IgD-negative memory B cell (primary cell): ENCODE measurements at regions not wholly inside any gene's neighbourhood (a gene's known extent, or its start where the extent isn't known, plus 50 kb on each side); places are given as distances from the start of the nearest gene placed in this dataset.

Experiments used
- H3K27ac Mint-ChIP-seq, 3 donors: one replicate each; pipeline ENCODE4 v1.8.0; 2020 to 2022; ENCODE audit warnings: mild to moderate bottlenecking in 3 of 3, mixed read lengths in 3 of 3, moderate library complexity in 1 of 3
- H3K27me3 Mint-ChIP-seq: one replicate; pipeline ENCODE4 v1.8.0; 2021; ENCODE audit warnings: mixed read lengths
- H3K36me3 Mint-ChIP-seq: one replicate; pipeline ENCODE4 v1.8.0; 2020; ENCODE audit warnings: mild to moderate bottlenecking, mixed read lengths
- H3K4me1 Mint-ChIP-seq, 3 donors: one replicate each; pipeline ENCODE4 v1.8.0; 2020 to 2022; ENCODE audit warnings: mixed read lengths in 3 of 3, mild to moderate bottlenecking in 1 of 3
- H3K4me3 Mint-ChIP-seq, 4 donors: one replicate each; pipeline ENCODE4 v1.8.0; 2020 to 2022; ENCODE audit warnings: mild to moderate bottlenecking in 4 of 4, mixed read lengths in 4 of 4, moderate library complexity in 3 of 4
- H3K9me3 Mint-ChIP-seq, 3 donors: one replicate each; pipeline ENCODE4 v1.8.0; 2020 to 2021; ENCODE audit warnings: mixed read lengths in 3 of 3, mild to moderate bottlenecking in 1 of 3

- Mint-ChIP-seq H3K27me3 (no peaks in the 10 kb centered on the region), H3K4me3 (no peak overlapping the region), H3K9me3 (peaks cover 0 to 2% (median 0%) of the 10 kb centered on the region in 3 donors)
Observed at GRCh38 chr10:43801140-43801539, 152.5 kb upstream of the ZNF32 start.

DNA sequence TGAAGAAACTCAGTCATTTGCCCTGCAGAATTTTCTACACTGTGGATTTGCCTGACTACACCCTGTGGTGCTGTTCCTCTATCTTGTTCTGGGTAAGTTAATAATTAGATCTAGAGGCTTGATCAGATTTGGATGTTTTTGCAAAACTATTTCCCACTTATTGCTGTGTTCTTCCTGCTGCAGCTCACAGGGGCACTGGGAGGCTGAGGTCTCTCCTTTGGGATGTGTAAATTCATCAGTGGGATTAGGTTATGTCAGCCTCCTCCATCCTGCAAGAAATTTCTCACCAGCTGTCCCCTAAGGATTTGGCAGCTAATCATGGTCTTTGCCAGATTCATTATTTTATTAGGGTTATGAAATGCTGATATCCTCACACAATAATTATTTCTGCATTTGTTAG is 148.1 kb upstream of the ZNF32 start:
- no peak overlapping the region for H3K4me3 Mint-ChIP-seq
- no peaks in the 10 kb centered on the region for H3K4me1 Mint-ChIP-seq
- peaks cover 0 to 5% (median 2%) of the 10 kb centered on the region in 3 donors for H3K9me3 Mint-ChIP-seq
- peaks cover 2% of the 10 kb centered on the region for H3K27me3 Mint-ChIP-seq
- H3K36me3 Mint-ChIP-seq: peaks cover 2% of the 10 kb centered on the region
- no peak overlapping the region for H3K27ac Mint-ChIP-seq

More at GRCh38 chr10:43801140-43801539, 152.5 kb upstream of the ZNF32 start:
- Mint-ChIP-seq H3K36me3 (no peaks in the 10 kb centered on the region), H3K4me1 (no peaks in the 10 kb centered on the region), H3K27ac (no peak overlapping the region)

DNA sequence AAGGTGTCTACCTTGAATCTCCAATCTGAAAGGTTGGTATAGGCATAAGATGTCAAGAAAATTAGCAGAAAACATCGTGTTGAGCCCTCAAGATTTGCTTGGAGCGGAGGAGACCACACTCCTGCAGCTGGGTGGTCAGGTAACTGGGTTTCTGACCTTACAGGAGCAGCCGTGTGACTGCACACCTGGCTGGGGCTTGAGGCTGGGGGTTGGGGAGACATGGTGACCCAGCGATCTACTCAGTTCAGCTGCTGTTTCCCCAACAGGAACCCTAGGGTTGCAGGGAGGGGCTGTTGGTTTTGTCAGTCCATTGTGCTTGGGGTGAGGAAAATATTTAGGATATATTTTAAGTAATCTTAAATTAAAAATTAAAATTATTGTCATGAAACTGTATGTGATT is 147.0 kb upstream of the ZNF32 start:
- no peaks in the 10 kb centered on the region for H3K4me1 Mint-ChIP-seq
- peaks cover 2% of the 10 kb centered on the region for H3K36me3 Mint-ChIP-seq
- no peak overlapping the region for H3K27ac Mint-ChIP-seq
- H3K9me3 Mint-ChIP-seq: peaks cover 0 to 5% (median 2%) of the 10 kb centered on the region in 3 donors
- H3K27me3 Mint-ChIP-seq: peaks cover 2% of the 10 kb centered on the region
- no peak overlapping the region for H3K4me3 Mint-ChIP-seq

- peaks cover 2% of the 10 kb centered on the region for H3K27me3 Mint-ChIP-seq
Observed at GRCh38 chr10:43795093-43795492, 146.4 kb upstream of the ZNF32 start.

GRCh38 chr10:43794181-43794815 is 145.6 kb upstream of the ZNF32 start:
- Mint-ChIP-seq H3K9me3 (peaks cover 0 to 5% (median 0%) of the 10 kb centered on the region in 3 donors), H3K27me3 (peaks cover 2% of the 10 kb centered on the region), H3K36me3 (peaks cover 2% of the 10 kb centered on the region), H3K4me3 (no peak overlapping the region), H3K4me1 (no peaks in the 10 kb centered on the region), H3K27ac (peak overlapping the region in 1 of 3 donors; percentile 36)

More at GRCh38 chr10:43795093-43795492, 146.4 kb upstream of the ZNF32 start:
- H3K27ac Mint-ChIP-seq: no peak overlapping the region
- no peaks in the 10 kb centered on the region for H3K4me1 Mint-ChIP-seq
- peaks cover 0 to 5% (median 2%) of the 10 kb centered on the region in 3 donors for H3K9me3 Mint-ChIP-seq
- peaks cover 2% of the 10 kb centered on the region for H3K36me3 Mint-ChIP-seq
- no peak overlapping the region for H3K4me3 Mint-ChIP-seq

GRCh38 chr10:43793704-43794103 is 145.0 kb upstream of the ZNF32 start:
- Mint-ChIP-seq H3K36me3 (peaks cover 2% of the 10 kb centered on the region), H3K4me3 (no peak overlapping the region), H3K27ac (peak overlapping the region in 1 of 3 donors; percentile 36), H3K4me1 (no peaks in the 10 kb centered on the region), H3K27me3 (peaks cover 2% of the 10 kb centered on the region), H3K9me3 (peaks cover 0 to 5% (median 0%) of the 10 kb centered on the region in 3 donors)

DNA sequence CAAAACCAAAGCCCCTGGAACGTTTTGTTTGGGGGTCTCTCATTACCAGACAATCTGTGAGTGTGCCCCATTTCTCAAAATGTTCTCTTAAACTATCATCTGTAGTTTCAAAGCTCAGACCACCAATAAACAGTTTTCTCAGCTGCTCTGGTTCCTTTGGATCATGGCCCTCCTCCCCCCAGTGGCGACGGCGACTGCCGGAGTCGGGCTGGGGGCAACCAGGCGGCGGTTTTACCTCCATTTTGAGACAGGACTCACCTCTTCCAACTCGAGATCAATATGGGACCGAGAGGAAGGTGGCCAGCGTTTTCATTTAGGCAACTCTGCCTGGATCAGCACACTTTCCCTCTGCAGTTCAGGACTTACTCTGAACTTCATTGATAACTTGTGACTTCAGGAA is 141.5 kb upstream of the ZNF32 start:
- H3K27me3 Mint-ChIP-seq: no peaks in the 10 kb centered on the region

DNA sequence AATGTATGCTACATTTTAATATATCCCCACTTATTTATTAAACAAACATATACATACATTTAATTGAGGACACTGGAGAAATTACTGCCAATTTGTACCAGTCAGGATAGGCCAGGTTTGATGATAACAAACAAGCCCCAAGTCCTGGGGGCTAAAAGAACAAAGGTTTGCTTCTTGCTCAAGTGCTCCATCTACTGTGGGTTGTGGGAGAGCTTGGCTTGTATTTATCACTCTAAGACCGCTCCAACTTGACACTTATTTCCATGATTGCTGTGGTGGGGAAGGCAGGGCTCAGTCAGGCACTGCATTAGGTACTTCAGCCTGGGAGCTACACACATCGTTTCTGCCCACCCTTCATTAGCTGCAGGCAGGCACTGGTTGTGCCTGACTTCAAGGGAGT is 136.6 kb upstream of the ZNF32 start:
- H3K4me3 Mint-ChIP-seq: no peak overlapping the region
- H3K9me3 Mint-ChIP-seq: no peaks in the 10 kb centered on the region
- H3K27me3 Mint-ChIP-seq: no peaks in the 10 kb centered on the region
- H3K36me3 Mint-ChIP-seq: no peaks in the 10 kb centered on the region
- H3K4me1 Mint-ChIP-seq: no peaks in the 10 kb centered on the region
- no peak overlapping the region for H3K27ac Mint-ChIP-seq

More for the DNA sequence above, 141.5 kb upstream of the ZNF32 start:
- H3K9me3 Mint-ChIP-seq: peaks cover 0 to 5% (median 0%) of the 10 kb centered on the region in 3 donors
- no peaks in the 10 kb centered on the region for H3K4me1 Mint-ChIP-seq
- H3K4me3 Mint-ChIP-seq: no peak overlapping the region
- no peak overlapping the region for H3K27ac Mint-ChIP-seq
- H3K36me3 Mint-ChIP-seq: no peaks in the 10 kb centered on the region

DNA sequence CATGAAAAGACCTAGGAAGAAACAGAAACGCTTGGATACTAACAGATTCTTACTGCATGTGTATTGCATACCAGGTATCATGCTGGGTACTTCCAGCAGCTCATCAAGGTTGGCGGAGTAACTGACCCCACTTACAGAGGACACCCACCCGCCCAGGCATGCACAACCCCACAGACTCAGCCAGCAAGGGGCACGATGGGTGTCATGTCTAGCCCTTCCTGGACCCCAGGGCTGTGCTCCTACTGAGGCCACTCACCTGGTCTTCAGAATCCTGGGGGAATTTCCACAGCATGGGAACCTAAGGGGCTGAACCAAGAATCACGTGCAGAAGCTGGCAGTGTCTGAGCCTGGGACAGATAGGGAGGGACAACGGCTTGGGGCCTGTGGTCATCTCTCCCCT is 134.1 kb upstream of the ZNF32 start:
- Mint-ChIP-seq H3K27ac (no peak overlapping the region), H3K36me3 (no peaks in the 10 kb centered on the region), H3K9me3 (no peaks in the 10 kb centered on the region), H3K27me3 (peaks cover 2% of the 10 kb centered on the region), H3K4me1 (no peaks in the 10 kb centered on the region), H3K4me3 (no peak overlapping the region)

DNA sequence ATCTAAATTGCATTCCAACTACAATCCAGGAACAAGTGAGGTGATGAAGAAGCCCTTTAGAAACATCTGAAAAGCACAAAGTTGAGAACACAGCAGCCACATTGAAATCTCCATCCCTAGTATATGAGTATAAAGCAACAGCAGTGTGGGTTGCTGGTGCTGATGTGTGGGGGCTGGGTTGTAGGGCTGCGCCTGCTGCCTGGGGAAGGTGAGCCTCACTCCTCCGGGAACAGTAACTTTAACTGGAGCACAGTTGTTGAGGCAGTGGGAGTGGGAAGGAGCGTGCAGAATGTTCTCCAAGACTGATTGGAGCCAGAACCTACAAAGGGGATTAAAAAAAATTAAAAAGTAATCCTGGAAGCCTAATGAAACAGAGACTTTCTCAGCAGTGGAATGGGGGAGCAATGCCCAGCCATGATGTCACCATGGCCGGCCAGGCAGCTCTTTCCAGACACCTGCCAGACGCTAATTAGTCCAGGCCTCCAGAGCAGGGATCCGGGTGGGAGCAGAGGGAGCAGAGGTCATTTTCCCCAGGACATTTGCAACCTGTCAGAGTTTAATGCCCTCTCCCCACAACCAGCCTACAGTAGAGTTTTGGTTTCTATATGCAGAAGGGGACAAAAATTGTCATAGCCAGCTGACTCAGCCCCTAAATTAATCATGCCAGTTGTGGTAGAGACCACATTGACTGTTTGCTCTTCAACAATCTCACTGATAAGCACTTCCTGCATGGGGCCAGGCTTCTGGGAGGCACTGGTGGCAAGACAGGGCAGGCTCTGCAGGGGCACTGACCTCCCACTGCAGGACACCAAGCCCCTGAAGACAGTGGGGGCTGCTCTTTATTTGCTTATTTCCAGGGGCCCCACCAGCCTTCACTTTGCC is 133.0 kb upstream of the ZNF32 start:
- Mint-ChIP-seq H3K27ac (no peak overlapping the region), H3K9me3 (no peaks in the 10 kb centered on the region), H3K36me3 (peaks cover 2% of the 10 kb centered on the region), H3K4me3 (no peak overlapping the region), H3K4me1 (no peaks in the 10 kb centered on the region), H3K27me3 (peaks cover 2% of the 10 kb centered on the region)

DNA sequence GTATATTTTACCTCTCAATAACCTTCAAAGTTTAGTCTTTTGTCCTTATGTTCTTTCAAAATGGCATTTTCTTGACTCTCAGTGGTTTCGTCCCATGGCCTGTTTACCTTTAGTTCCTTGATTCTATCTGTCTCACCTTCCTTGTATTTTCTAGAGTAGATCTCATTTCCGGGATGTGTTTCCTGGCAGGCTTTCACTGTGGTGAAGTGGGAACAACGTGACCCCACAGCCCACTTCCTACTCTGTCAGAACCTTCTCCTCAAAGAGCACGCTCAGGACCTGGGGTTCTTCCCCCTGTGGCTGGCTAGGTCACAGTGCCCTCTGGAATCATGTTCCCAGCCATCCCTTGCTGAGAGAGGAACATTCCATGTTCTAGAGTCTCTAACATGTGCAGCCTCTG is 129.9 kb upstream of the ZNF32 start:
- Mint-ChIP-seq H3K27ac (no peak overlapping the region), H3K4me3 (no peak overlapping the region), H3K27me3 (peaks cover 2% of the 10 kb centered on the region), H3K4me1 (no peaks in the 10 kb centered on the region), H3K36me3 (peaks cover 2% of the 10 kb centered on the region), H3K9me3 (no peaks in the 10 kb centered on the region)

GRCh38 chr10:43775384-43775783 is 126.7 kb upstream of the ZNF32 start:
- Mint-ChIP-seq H3K9me3 (peaks cover 0 to 8% (median 2%) of the 10 kb centered on the region in 3 donors), H3K27ac (no peak overlapping the region), H3K4me3 (no peak overlapping the region), H3K36me3 (peaks cover 2% of the 10 kb centered on the region), H3K4me1 (no peaks in the 10 kb centered on the region), H3K27me3 (peaks cover 2% of the 10 kb centered on the region)

DNA sequence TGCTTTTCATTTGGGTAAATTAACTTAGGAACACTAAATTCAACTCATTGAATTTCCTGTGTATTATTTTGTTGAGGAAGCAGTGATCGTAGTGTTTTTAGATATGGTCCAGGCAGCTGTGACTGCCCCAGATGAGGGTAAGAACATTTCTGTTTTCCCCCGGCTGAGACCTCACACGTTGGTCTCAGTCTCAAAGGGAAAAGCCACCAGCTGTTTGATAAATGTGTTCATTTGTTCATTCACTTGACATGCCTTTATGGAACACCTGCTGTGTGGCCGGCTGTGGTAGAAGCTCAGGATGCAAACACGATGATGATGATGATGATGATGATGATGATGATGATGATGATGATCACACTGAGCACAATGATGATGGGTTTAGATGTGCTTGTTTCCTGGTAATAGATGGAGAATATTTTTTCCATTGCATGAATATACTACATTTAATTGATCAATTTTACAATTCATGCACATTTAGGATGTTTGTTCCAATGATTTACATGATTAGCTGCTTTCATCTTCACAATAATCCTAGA is 125.6 kb upstream of the ZNF32 start:
- no peaks in the 10 kb centered on the region for H3K4me1 Mint-ChIP-seq
- peak overlapping the region in 1 of 3 donors; percentile 83 for H3K27ac Mint-ChIP-seq
- H3K36me3 Mint-ChIP-seq: peaks cover 2% of the 10 kb centered on the region
- peaks cover 2% of the 10 kb centered on the region for H3K27me3 Mint-ChIP-seq
- H3K4me3 Mint-ChIP-seq: no peak overlapping the region
- H3K9me3 Mint-ChIP-seq: peaks cover 0 to 8% (median 4%) of the 10 kb centered on the region in 3 donors

- peaks cover 2% of the 10 kb centered on the region for H3K36me3 Mint-ChIP-seq
- H3K27ac Mint-ChIP-seq: no peak overlapping the region
- no peaks in the 10 kb centered on the region for H3K4me1 Mint-ChIP-seq
- no peaks in the 10 kb centered on the region for H3K27me3 Mint-ChIP-seq
- H3K4me3 Mint-ChIP-seq: no peak overlapping the region
- H3K9me3 Mint-ChIP-seq: peaks cover 0 to 9% (median 4%) of the 10 kb centered on the region in 3 donors
Observed at GRCh38 chr10:43773736-43774135, 125.1 kb upstream of the ZNF32 start.

DNA sequence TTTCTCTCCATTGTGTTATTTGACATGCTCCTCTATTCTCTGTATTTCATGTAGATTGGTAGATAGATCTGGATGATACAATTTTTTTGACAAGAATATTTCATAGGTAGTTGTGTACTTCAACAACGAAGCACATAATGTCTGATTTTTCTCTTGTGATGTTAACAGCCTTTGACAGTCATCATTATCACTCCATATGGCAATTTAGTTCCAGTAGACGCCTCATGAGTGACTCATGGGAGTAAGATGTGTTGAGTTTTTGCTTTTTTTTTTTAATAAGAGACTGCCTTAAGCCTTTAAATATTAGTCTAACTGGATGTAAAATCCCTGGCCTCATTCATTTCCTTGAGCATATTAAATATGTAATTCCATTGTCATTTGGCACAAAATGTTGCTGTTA is 123.5 kb upstream of the ZNF32 start:
- no peaks in the 10 kb centered on the region for H3K27me3 Mint-ChIP-seq
- peaks cover 2% of the 10 kb centered on the region for H3K36me3 Mint-ChIP-seq
- no peaks in the 10 kb centered on the region for H3K4me1 Mint-ChIP-seq
- H3K27ac Mint-ChIP-seq: no peak overlapping the region
- H3K4me3 Mint-ChIP-seq: no peak overlapping the region
- H3K9me3 Mint-ChIP-seq: peaks cover 0 to 22% (median 4%) of the 10 kb centered on the region in 3 donors
